ENCODE measurements at regions not wholly inside any gene's neighbourhood (a gene's known extent, or its start where the extent isn't known, plus 50 kb on each side); places are given as distances from the start of the nearest gene placed in this dataset.

DNA sequence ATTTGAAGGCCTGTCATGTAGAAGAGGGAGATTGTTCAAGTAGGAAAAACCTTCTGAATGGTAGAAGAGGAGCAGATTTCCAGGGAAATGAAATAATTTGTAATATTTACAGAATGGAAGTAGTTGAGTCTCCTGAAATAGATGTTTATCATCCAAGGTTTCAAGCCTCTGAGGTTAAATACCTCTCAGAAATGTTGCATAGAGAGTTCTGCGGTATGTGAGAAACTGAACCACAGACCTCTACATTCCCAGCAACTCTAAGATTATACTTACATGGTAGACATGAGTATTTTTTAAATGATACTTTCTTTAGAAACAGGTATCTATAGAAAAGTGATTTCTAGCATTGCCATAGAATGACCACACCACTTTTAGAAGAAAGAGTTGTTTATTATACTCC lies 379.8 kb upstream of the FANCL start:
- no peak for TF ChIP-seq POLR2AphosphoS5 (IDR thresholded peaks at IDR 0.05)
- TF ChIP-seq EP300 (IDR thresholded peaks at IDR 0.05; ENCODE audit: low read depth): no peak
- TF ChIP-seq, protein P1, sequence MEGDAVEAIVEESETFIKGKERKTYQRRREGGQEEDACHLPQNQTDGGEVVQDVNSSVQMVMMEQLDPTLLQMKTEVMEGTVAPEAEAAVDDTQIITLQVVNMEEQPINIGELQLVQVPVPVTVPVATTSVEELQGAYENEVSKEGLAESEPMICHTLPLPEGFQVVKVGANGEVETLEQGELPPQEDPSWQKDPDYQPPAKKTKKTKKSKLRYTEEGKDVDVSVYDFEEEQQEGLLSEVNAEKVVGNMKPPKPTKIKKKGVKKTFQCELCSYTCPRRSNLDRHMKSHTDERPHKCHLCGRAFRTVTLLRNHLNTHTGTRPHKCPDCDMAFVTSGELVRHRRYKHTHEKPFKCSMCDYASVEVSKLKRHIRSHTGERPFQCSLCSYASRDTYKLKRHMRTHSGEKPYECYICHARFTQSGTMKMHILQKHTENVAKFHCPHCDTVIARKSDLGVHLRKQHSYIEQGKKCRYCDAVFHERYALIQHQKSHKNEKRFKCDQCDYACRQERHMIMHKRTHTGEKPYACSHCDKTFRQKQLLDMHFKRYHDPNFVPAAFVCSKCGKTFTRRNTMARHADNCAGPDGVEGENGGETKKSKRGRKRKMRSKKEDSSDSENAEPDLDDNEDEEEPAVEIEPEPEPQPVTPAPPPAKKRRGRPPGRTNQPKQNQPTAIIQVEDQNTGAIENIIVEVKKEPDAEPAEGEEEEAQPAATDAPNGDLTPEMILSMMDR (IDR thresholded peaks at IDR 0.05): no peak
- no peak for TF ChIP-seq POLR2A (IDR thresholded peaks at IDR 0.05)

All from transverse colon (tissue), 4 donors.